ENCODE measurements at regions not wholly inside any gene's neighbourhood (a gene's known extent, or its start where the extent isn't known, plus 50 kb on each side); places are given as distances from the start of the nearest gene placed in this dataset.

GRCh38 chr3:28690176-28690575, 341.6 kb upstream of the AZI2 start:
- TF ChIP-seq POLR2AphosphoS5 (IDR thresholded peaks at IDR 0.05) (no peak), CTCF (IDR thresholded peaks at IDR 0.05 in 8 of 11, conservative IDR thresholded peaks at IDR 0.05 in 3 of 11) (no peak), POLR2A (IDR thresholded peaks at IDR 0.05) (no peak)
